ENCODE measurements at regions not wholly inside any gene's neighbourhood (a gene's known extent, or its start where the extent isn't known, plus 50 kb on each side); places are given as distances from the start of the nearest gene placed in this dataset.

GRCh38 chr6:50935442-50935841, 116.8 kb downstream of the TFAP2B start:
- no peaks in the 10 kb centered on the region for H3K27me3 Mint-ChIP-seq
- no peak overlapping the region for H3K27ac Mint-ChIP-seq

GRCh38 chr6:50936277-50936681, 117.6 kb downstream of the TFAP2B start:
- no peak for ATAC-seq
- H3K4me3 Mint-ChIP-seq: no peak overlapping the region

More at GRCh38 chr6:50935442-50935841, 116.8 kb downstream of the TFAP2B start:
- ATAC-seq: no peak
- H3K4me3 Mint-ChIP-seq: no peak overlapping the region
- H3K4me1 Mint-ChIP-seq: no peaks in the 10 kb centered on the region
- no peaks in the 10 kb centered on the region for H3K36me3 Mint-ChIP-seq (ENCODE audit: low read depth)
- DNase-seq: no peak
- no peaks in the 10 kb centered on the region for H3K9me3 ChIP-seq (ENCODE audit: control insufficient read depth, low read length, poor library complexity, severe bottlenecking)

GRCh38 chr6:50939931-50940330, 121.3 kb downstream of the TFAP2B start:
- Mint-ChIP-seq H3K36me3 (ENCODE audit: low read depth) (no peaks in the 10 kb centered on the region), H3K27me3 (no peaks in the 10 kb centered on the region), H3K4me3 (no peak overlapping the region), H3K4me1 (no peaks in the 10 kb centered on the region), H3K27ac (no peak overlapping the region)
- ATAC-seq (no peak), DNase-seq (no peak)
- no peaks in the 10 kb centered on the region for H3K9me3 ChIP-seq (ENCODE audit: control insufficient read depth, low read length, poor library complexity, severe bottlenecking)

More at GRCh38 chr6:50936277-50936681, 117.6 kb downstream of the TFAP2B start:
- H3K4me1 Mint-ChIP-seq: no peaks in the 10 kb centered on the region
- no peak overlapping the region for H3K27ac Mint-ChIP-seq
- H3K27me3 Mint-ChIP-seq: no peaks in the 10 kb centered on the region
- H3K9me3 ChIP-seq (ENCODE audit: control insufficient read depth, low read length, poor library complexity, severe bottlenecking): no peaks in the 10 kb centered on the region
- DNase-seq: no peak
- H3K36me3 Mint-ChIP-seq (ENCODE audit: low read depth): no peaks in the 10 kb centered on the region

GRCh38 chr6:50945789-50946188, 127.1 kb downstream of the TFAP2B start:
- H3K36me3 Mint-ChIP-seq (ENCODE audit: low read depth): no peaks in the 10 kb centered on the region
- H3K4me3 Mint-ChIP-seq: no peak overlapping the region
- DNase-seq (no peak), ATAC-seq (no peak)
- H3K4me1 Mint-ChIP-seq: no peaks in the 10 kb centered on the region
- no peaks in the 10 kb centered on the region for H3K9me3 ChIP-seq (ENCODE audit: control insufficient read depth, low read length, poor library complexity, severe bottlenecking)
- no peak overlapping the region for H3K27ac Mint-ChIP-seq
- no peaks in the 10 kb centered on the region for H3K27me3 Mint-ChIP-seq

- no peaks in the 10 kb centered on the region for H3K36me3 Mint-ChIP-seq (ENCODE audit: low read depth)
- ATAC-seq (no peak), DNase-seq (no peak)
- H3K27me3 Mint-ChIP-seq: no peaks in the 10 kb centered on the region
- no peak overlapping the region for H3K4me3 Mint-ChIP-seq
- no peak overlapping the region for H3K27ac Mint-ChIP-seq
- H3K9me3 ChIP-seq (ENCODE audit: control insufficient read depth, low read length, poor library complexity, severe bottlenecking): no peaks in the 10 kb centered on the region
- H3K4me1 Mint-ChIP-seq: no peaks in the 10 kb centered on the region
These were observed 133.6 kb downstream of the TFAP2B start for GRCh38 chr6:50952092-50952907.

- ATAC-seq: no peak
- Mint-ChIP-seq H3K27ac (no peak overlapping the region), H3K27me3 (no peaks in the 10 kb centered on the region), H3K36me3 (ENCODE audit: low read depth) (no peaks in the 10 kb centered on the region), H3K4me1 (no peaks in the 10 kb centered on the region), H3K4me3 (no peak overlapping the region)
- DNase-seq: no peak
- no peaks in the 10 kb centered on the region for H3K9me3 ChIP-seq (ENCODE audit: control insufficient read depth, low read length, poor library complexity, severe bottlenecking)
These were observed 137.3 kb downstream of the TFAP2B start for GRCh38 chr6:50956014-50956413.

- Mint-ChIP-seq H3K27ac (no peak overlapping the region), H3K4me1 (no peaks in the 10 kb centered on the region), H3K36me3 (ENCODE audit: low read depth) (no peaks in the 10 kb centered on the region), H3K27me3 (no peaks in the 10 kb centered on the region), H3K4me3 (no peak overlapping the region)
- ATAC-seq (no peak), DNase-seq (no peak)
- H3K9me3 ChIP-seq (ENCODE audit: control insufficient read depth, low read length, poor library complexity, severe bottlenecking): no peaks in the 10 kb centered on the region
These were observed 139.6 kb downstream of the TFAP2B start for GRCh38 chr6:50958148-50958697.

- no peak for ATAC-seq
- H3K4me1 Mint-ChIP-seq: no peaks in the 10 kb centered on the region
- no peaks in the 10 kb centered on the region for H3K36me3 Mint-ChIP-seq (ENCODE audit: low read depth)
- H3K9me3 ChIP-seq (ENCODE audit: control insufficient read depth, low read length, poor library complexity, severe bottlenecking): no peaks in the 10 kb centered on the region
- H3K27ac Mint-ChIP-seq: no peak overlapping the region
- DNase-seq: no peak
- H3K4me3 Mint-ChIP-seq: no peak overlapping the region
- no peaks in the 10 kb centered on the region for H3K27me3 Mint-ChIP-seq
These were observed 140.5 kb downstream of the TFAP2B start for GRCh38 chr6:50959081-50959641.

GRCh38 chr6:50961611-50962010, 142.9 kb downstream of the TFAP2B start:
- no peak for ATAC-seq
- no peak for DNase-seq
- no peaks in the 10 kb centered on the region for H3K9me3 ChIP-seq (ENCODE audit: control insufficient read depth, low read length, poor library complexity, severe bottlenecking)
- Mint-ChIP-seq H3K4me3 (no peak overlapping the region), H3K27me3 (no peaks in the 10 kb centered on the region), H3K27ac (no peak overlapping the region), H3K36me3 (ENCODE audit: low read depth) (no peaks in the 10 kb centered on the region), H3K4me1 (no peaks in the 10 kb centered on the region)

GRCh38 chr6:50962213-50962759, 143.6 kb downstream of the TFAP2B start:
- H3K27me3 Mint-ChIP-seq: no peaks in the 10 kb centered on the region
- no peak overlapping the region for H3K27ac Mint-ChIP-seq
- no peaks in the 10 kb centered on the region for H3K36me3 Mint-ChIP-seq (ENCODE audit: low read depth)
- no peaks in the 10 kb centered on the region for H3K4me1 Mint-ChIP-seq
- H3K4me3 Mint-ChIP-seq: no peak overlapping the region
- H3K9me3 ChIP-seq (ENCODE audit: control insufficient read depth, low read length, poor library complexity, severe bottlenecking): no peaks in the 10 kb centered on the region
- ATAC-seq (no peak), DNase-seq (no peak)

GRCh38 chr6:50963952-50964351, 145.3 kb downstream of the TFAP2B start:
- Mint-ChIP-seq H3K27ac (no peak overlapping the region), H3K4me1 (no peaks in the 10 kb centered on the region), H3K36me3 (ENCODE audit: low read depth) (no peaks in the 10 kb centered on the region), H3K27me3 (no peaks in the 10 kb centered on the region), H3K4me3 (no peak overlapping the region)
- no peak for DNase-seq
- H3K9me3 ChIP-seq (ENCODE audit: control insufficient read depth, low read length, poor library complexity, severe bottlenecking): no peaks in the 10 kb centered on the region
- no peak for ATAC-seq

- H3K4me3 Mint-ChIP-seq: no peak overlapping the region
- no peaks in the 10 kb centered on the region for H3K36me3 Mint-ChIP-seq (ENCODE audit: low read depth)
- H3K4me1 Mint-ChIP-seq: no peaks in the 10 kb centered on the region
- no peaks in the 10 kb centered on the region for H3K27me3 Mint-ChIP-seq
- no peak overlapping the region for H3K27ac Mint-ChIP-seq
- DNase-seq (no peak), ATAC-seq (no peak)
- no peaks in the 10 kb centered on the region for H3K9me3 ChIP-seq (ENCODE audit: control insufficient read depth, low read length, poor library complexity, severe bottlenecking)
These were observed 146.8 kb downstream of the TFAP2B start for GRCh38 chr6:50965495-50965894.

GRCh38 chr6:50966532-50966931, 147.9 kb downstream of the TFAP2B start:
- H3K36me3 Mint-ChIP-seq (ENCODE audit: low read depth): no peaks in the 10 kb centered on the region
- no peaks in the 10 kb centered on the region for H3K27me3 Mint-ChIP-seq
- no peak overlapping the region for H3K4me3 Mint-ChIP-seq
- H3K27ac Mint-ChIP-seq: no peak overlapping the region
- ATAC-seq: no peak
- no peak for DNase-seq
- H3K4me1 Mint-ChIP-seq: no peaks in the 10 kb centered on the region
- H3K9me3 ChIP-seq (ENCODE audit: control insufficient read depth, low read length, poor library complexity, severe bottlenecking): no peaks in the 10 kb centered on the region
